ENCODE measurements at regions not wholly inside any gene's neighbourhood (a gene's known extent, or its start where the extent isn't known, plus 50 kb on each side); places are given as distances from the start of the nearest gene placed in this dataset.

GRCh38 chr6:170023620-170024521, 267.0 kb downstream of the DLL1 start:
- Histone ChIP-seq H3K9me3 (ENCODE audit: insufficient read depth, low read depth, low read length) (no peaks in the 10 kb centered on the region), H3K27ac (ENCODE audit: low read depth, low read length) (no peak overlapping the region), H3K4me2 (ENCODE audit: low read length) (no peak overlapping the region), H3K4me1 (ENCODE audit: insufficient read depth, low read length) (no peaks in the 10 kb centered on the region), H3K27me3 (ENCODE audit: insufficient read depth, low read length) (no peaks in the 10 kb centered on the region), H4K20me1 (ENCODE audit: insufficient read depth, low read length) (no peaks in the 10 kb centered on the region), H3K79me2 (ENCODE audit: insufficient read depth, low read length) (no peaks in the 10 kb centered on the region), H2AFZ (ENCODE audit: low read depth, low read length) (no peak overlapping the region), H3K4me3 (ENCODE audit: insufficient read depth, low read depth, low read length) (no peak overlapping the region), H3K9ac (ENCODE audit: low read length) (no peak overlapping the region), H3K36me3 (ENCODE audit: insufficient read depth, low read length) (no peaks in the 10 kb centered on the region)
- Mint-ChIP-seq H3K4me3 (ENCODE audit: unreplicated experiment) (no peak overlapping the region), H3K27ac (ENCODE audit: unreplicated experiment) (no peak overlapping the region), H3K27me3 (ENCODE audit: low read depth, unreplicated experiment) (peaks cover 10% of the 10 kb centered on the region), H3K4me1 (ENCODE audit: low read depth, unreplicated experiment) (peaks cover 6% of the 10 kb centered on the region), H3K36me3 (ENCODE audit: low read depth, unreplicated experiment) (no peaks in the 10 kb centered on the region), H3K9me3 (ENCODE audit: unreplicated experiment) (no peaks in the 10 kb centered on the region)
- FAIRE-seq (no peak), DNase-seq (ENCODE audit: low read depth) (no peak)
- no peak for TF ChIP-seq EZH2 (IDR thresholded peaks at IDR 0.05; ENCODE audit: insufficient read depth, low read length)
- TF ChIP-seq, protein P1, sequence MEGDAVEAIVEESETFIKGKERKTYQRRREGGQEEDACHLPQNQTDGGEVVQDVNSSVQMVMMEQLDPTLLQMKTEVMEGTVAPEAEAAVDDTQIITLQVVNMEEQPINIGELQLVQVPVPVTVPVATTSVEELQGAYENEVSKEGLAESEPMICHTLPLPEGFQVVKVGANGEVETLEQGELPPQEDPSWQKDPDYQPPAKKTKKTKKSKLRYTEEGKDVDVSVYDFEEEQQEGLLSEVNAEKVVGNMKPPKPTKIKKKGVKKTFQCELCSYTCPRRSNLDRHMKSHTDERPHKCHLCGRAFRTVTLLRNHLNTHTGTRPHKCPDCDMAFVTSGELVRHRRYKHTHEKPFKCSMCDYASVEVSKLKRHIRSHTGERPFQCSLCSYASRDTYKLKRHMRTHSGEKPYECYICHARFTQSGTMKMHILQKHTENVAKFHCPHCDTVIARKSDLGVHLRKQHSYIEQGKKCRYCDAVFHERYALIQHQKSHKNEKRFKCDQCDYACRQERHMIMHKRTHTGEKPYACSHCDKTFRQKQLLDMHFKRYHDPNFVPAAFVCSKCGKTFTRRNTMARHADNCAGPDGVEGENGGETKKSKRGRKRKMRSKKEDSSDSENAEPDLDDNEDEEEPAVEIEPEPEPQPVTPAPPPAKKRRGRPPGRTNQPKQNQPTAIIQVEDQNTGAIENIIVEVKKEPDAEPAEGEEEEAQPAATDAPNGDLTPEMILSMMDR (IDR thresholded peaks at IDR 0.05; ENCODE audit: insufficient read depth, low read depth, low read length) = no peak

GRCh38 chr6:170022827-170023619, 267.9 kb downstream of the DLL1 start:
- no peak overlapping the region for H3K27ac Mint-ChIP-seq (ENCODE audit: unreplicated experiment)
- no peaks in the 10 kb centered on the region for H3K36me3 ChIP-seq (ENCODE audit: insufficient read depth, low read length)
- H3K4me1 ChIP-seq (ENCODE audit: insufficient read depth, low read length) = no peaks in the 10 kb centered on the region
- FAIRE-seq (no peak), DNase-seq (ENCODE audit: low read depth) (no peak)
- no peak overlapping the region for H2AFZ ChIP-seq (ENCODE audit: low read depth, low read length)
- H3K4me3 Mint-ChIP-seq (ENCODE audit: unreplicated experiment) = no peak overlapping the region
- H3K79me2 ChIP-seq (ENCODE audit: insufficient read depth, low read length) = no peaks in the 10 kb centered on the region
- peaks cover 11% of the 10 kb centered on the region for H3K27me3 Mint-ChIP-seq (ENCODE audit: low read depth, unreplicated experiment)
- H3K4me3 ChIP-seq (ENCODE audit: insufficient read depth, low read depth, low read length) = no peak overlapping the region
- H3K4me2 ChIP-seq (ENCODE audit: low read length) = no peak overlapping the region
- H3K27ac ChIP-seq (ENCODE audit: low read depth, low read length) = no peak overlapping the region
- H3K4me1 Mint-ChIP-seq (ENCODE audit: low read depth, unreplicated experiment) = peaks cover 6% of the 10 kb centered on the region
- no peak overlapping the region for H3K9ac ChIP-seq (ENCODE audit: low read length)
- no peak for TF ChIP-seq EZH2 (IDR thresholded peaks at IDR 0.05; ENCODE audit: insufficient read depth, low read length)
- TF ChIP-seq, protein P1 (IDR thresholded peaks at IDR 0.05; ENCODE audit: insufficient read depth, low read depth, low read length) = no peak
- no peaks in the 10 kb centered on the region for H3K9me3 Mint-ChIP-seq (ENCODE audit: unreplicated experiment)
- no peaks in the 10 kb centered on the region for H3K36me3 Mint-ChIP-seq (ENCODE audit: low read depth, unreplicated experiment)
- no peaks in the 10 kb centered on the region for H3K27me3 ChIP-seq (ENCODE audit: insufficient read depth, low read length)
- no peaks in the 10 kb centered on the region for H4K20me1 ChIP-seq (ENCODE audit: insufficient read depth, low read length)
- H3K9me3 ChIP-seq (ENCODE audit: insufficient read depth, low read depth, low read length) = no peaks in the 10 kb centered on the region

All from astrocyte (in vitro differentiated cells and primary cell).